HCT116 (cell line): ENCODE measurements at regions not wholly inside any gene's neighbourhood (a gene's known extent, or its start where the extent isn't known, plus 50 kb on each side); places are given as distances from the start of the nearest gene placed in this dataset.

Experiments used
- ATAC-seq: fragments of 200-7000 bp; cut with Tn5 transposase; 2 replicates; pipeline ENCODE4 v1.9.1; 2020; ENCODE audit warnings: mild to moderate bottlenecking, moderate library complexity
- BruUV-seq: library from RNA; stranded (reverse); fragments of 400-500 nt; replicated peaks from 2 replicates; lab custom pipeline; 2021; lab: Mats Ljungman, UMichigan
- CTCF ChIA-PET: fragments of 300-600 bp; sonication (Branson Sonifier 250); formaldehyde crosslinking; loops from one replicate; lab custom pipeline; 2021; ENCODE audit warnings: antibody characterized with exemption; lab: Charles Lee
- POLR2A ChIA-PET: fragments of 300-600, 350-600 bp; sonication (Branson Sonifier 250); formaldehyde crosslinking; loops from one replicate; lab custom pipeline; 2021; ENCODE audit warnings: antibody characterized with exemption; lab: Charles Lee
- RAD21 ChIA-PET, 2 experiments: fragments of 300-600 bp; sonication (Branson Sonifier 250); formaldehyde crosslinking; loops; one replicate each; lab custom pipeline; 2023; ENCODE audit warnings: low total read pairs in 2 of 2; ENCODE audit not compliant: uncharacterized antibody in 2 of 2, unreplicated experiment in 2 of 2, low non-redundant PET in 1 of 2; lab: Charles Lee
- DNase-seq: peaks from one replicate; pipeline ENCODE4 v3.0.0-alpha.2; 2010; ENCODE audit warnings: low read depth, low spot score
- H2AFZ ChIP-seq: fragments of 200-600 bp; shearing (Covaris generic), sonication (generic); 2 replicates; pipeline ENCODE4 v1.6.1; 2017; ENCODE audit warnings: low read depth, mixed run types, mixed read lengths, antibody characterized with exemption, low read length; ENCODE audit not compliant: poor library complexity, severe bottlenecking
- H3K27ac ChIP-seq: 2 replicates; pipeline ENCODE4 v1.5.1; 2012; ENCODE audit warnings: low read depth, low read length
- H3K27me3 ChIP-seq: fragments of 200-600 bp; sonication (generic); 2 replicates; pipeline ENCODE4 v1.6.1; 2016; ENCODE audit warnings: mixed run types, low read length, mixed read lengths; ENCODE audit not compliant: insufficient read depth
- H3K36me3 ChIP-seq, 2 experiments: fragments of 200-500 bp in 1 of 2; fragments of 200-600 bp in 1 of 2; sonication (Bioruptor generic) in 1 of 2; sonication (generic) in 1 of 2; 2 replicates each; pipeline versions ENCODE4 v1.5.1 to v1.6.1; 2014 to 2016; ENCODE audit warnings: low read length in 2 of 2, inconsistent platforms in 1 of 2, mixed read lengths in 1 of 2, mixed run types in 1 of 2; ENCODE audit not compliant: insufficient read depth in 2 of 2, control insufficient read depth in 1 of 2
- H3K4me1 ChIP-seq, 2 experiments: fragments of 200-600 bp in 1 of 2; sonication (generic) in 1 of 2; 2 replicates each; pipeline versions ENCODE4 v1.5.1 to v1.6.1; 2012 to 2017; ENCODE audit warnings: low read length in 2 of 2, inconsistent platforms in 1 of 2, mild to moderate bottlenecking in 1 of 2, mixed read lengths in 1 of 2, mixed run types in 1 of 2, moderate library complexity in 1 of 2; ENCODE audit not compliant: insufficient read depth in 2 of 2, control insufficient read depth in 1 of 2
- H3K4me2 ChIP-seq: fragments of 200-600 bp; sonication (generic); 2 replicates; pipeline ENCODE4 v1.6.1; 2017; ENCODE audit warnings: mixed run types, low read length, mixed read lengths
- H3K4me3 ChIP-seq, 2 experiments: fragments of 200-600 bp in 1 of 2; sonication (generic) in 1 of 2; replicated peaks in 1 of 2; 2 replicates each; pipeline ENCODE4 v1.5.1; 2011 to 2016; ENCODE audit warnings: low read length in 2 of 2, control low read depth in 1 of 2, low read depth in 1 of 2, mild to moderate bottlenecking in 1 of 2, mixed read lengths in 1 of 2, mixed run types in 1 of 2
- H3K79me2 ChIP-seq: fragments of 200-600 bp; sonication (generic); 2 replicates; pipeline ENCODE4 v1.6.1; 2017; ENCODE audit warnings: mild to moderate bottlenecking, mixed run types, low read length, moderate library complexity, mixed read lengths; ENCODE audit not compliant: insufficient read depth
- H3K9ac ChIP-seq: fragments of 200-600 bp; sonication (generic); 2 replicates; pipeline ENCODE4 v1.6.1; 2016; ENCODE audit warnings: low read length, mixed read lengths
- H3K9me2 ChIP-seq: fragments of 200-600 bp; sonication (generic), shearing (Covaris generic); 2 replicates; pipeline ENCODE4 v1.6.1; 2017; ENCODE audit warnings: mixed run types, mild to moderate bottlenecking, moderate library complexity; ENCODE audit not compliant: insufficient read depth
- H3K9me3 ChIP-seq, 2 experiments: fragments of 200-500 bp in 1 of 2; fragments of 200-600 bp in 1 of 2; sonication (Bioruptor generic) in 1 of 2; sonication (generic) in 1 of 2; 2 replicates each; pipeline ENCODE4 v1.6.1; 2014 to 2017; ENCODE audit warnings: low read length in 2 of 2, mixed read lengths in 2 of 2, inconsistent platforms in 1 of 2, low read depth in 1 of 2, mild to moderate bottlenecking in 1 of 2, mixed run types in 1 of 2, moderate library complexity in 1 of 2; ENCODE audit not compliant: control insufficient read depth in 1 of 2, insufficient read depth in 1 of 2
- H4K20me1 ChIP-seq: fragments of 200-600 bp; sonication (generic), shearing (Covaris generic); 2 replicates; pipeline ENCODE4 v1.6.1; 2017; ENCODE audit warnings: mixed run types, mild to moderate bottlenecking, moderate library complexity; ENCODE audit not compliant: insufficient read depth
- CBX3 ChIP-seq: IDR thresholded peaks from 2 replicates; pipeline ENCODE4 v1.6.1; 2012; ENCODE audit warnings: low read depth
- CTCF ChIP-seq, 3 experiments: fragments of 200-600 bp in 1 of 3; sonication (generic) in 1 of 3; IDR thresholded peaks in 2 of 3; conservative IDR thresholded peaks in 1 of 3; 2 replicates each; pipeline ENCODE4 v1.5.1; 2012 to 2017; ENCODE audit warnings: low read depth in 2 of 3, low read length in 2 of 3, antibody characterized with exemption in 1 of 3, borderline replicate concordance in 1 of 3, control low read depth in 1 of 3, mild to moderate bottlenecking in 1 of 3, mixed read lengths in 1 of 3, mixed run types in 1 of 3, moderate library complexity in 1 of 3; ENCODE audit not compliant: insufficient read depth in 1 of 3
- EZH2phosphoT487 ChIP-seq: fragments of 200-600 bp; IDR thresholded peaks from 2 replicates; pipeline ENCODE4 v1.6.1; 2018; ENCODE audit warnings: antibody characterized with exemption, borderline replicate concordance
- JUND ChIP-seq: IDR thresholded peaks from 2 replicates; pipeline ENCODE4 v1.6.1; 2012
- MAX ChIP-seq: IDR thresholded peaks from 2 replicates; pipeline ENCODE4 v1.6.1; 2012
- POLR2A ChIP-seq: IDR thresholded peaks from 2 replicates; pipeline ENCODE4 v1.7.0; 2011; ENCODE audit warnings: borderline replicate concordance; ENCODE audit not compliant: insufficient read depth, insufficient read length; ENCODE audit errors: extremely low read depth
- POLR2AphosphoS5 ChIP-seq: IDR thresholded peaks from 2 replicates; pipeline ENCODE4 v1.6.1; 2011; ENCODE audit warnings: mild to moderate bottlenecking, low read depth, low read length, moderate library complexity
- RAD21 ChIP-seq: IDR thresholded peaks from 2 replicates; pipeline ENCODE4 v1.6.1; 2012; ENCODE audit warnings: low read depth, mild to moderate bottlenecking
- TCF7L2 ChIP-seq: IDR thresholded peaks from 2 replicates; pipeline ENCODE4 v1.7.0; 2011; ENCODE audit warnings: borderline replicate concordance, inconsistent platforms; ENCODE audit not compliant: insufficient read depth, insufficient read length; ENCODE audit errors: extremely low read depth
- YY1 ChIP-seq: IDR thresholded peaks from 2 replicates; pipeline ENCODE4 v1.6.1; 2011; ENCODE audit warnings: low read length, low read depth, moderate library complexity, mild to moderate bottlenecking; ENCODE audit not compliant: insufficient replicate concordance; ENCODE audit errors: extremely low read depth
- ZNF274 ChIP-seq: fragments of 200-500 bp; sonication (Bioruptor generic); IDR thresholded peaks from 2 replicates; pipeline ENCODE4 v1.6.1; 2014; ENCODE audit warnings: mild to moderate bottlenecking, low read depth, low read length, inconsistent platforms
- intact Hi-C: fragments of 100-400 bp; cut with micrococcal nuclease; formaldehyde crosslinking; loops from 2 replicates; pipeline ENCODE4 v1.10.0; 2022

GRCh38 chr1:36708587-36708986 is 225.9 kb upstream of the CSF3R start:
- no TSS peak for BruUV-seq
- no peak overlapping the region for H3K27ac ChIP-seq
- no peaks in the 10 kb centered on the region for H4K20me1 ChIP-seq
- ChIA-PET CTCF (no interaction called here), RAD21 (no interaction called here), POLR2A (no interaction called here)
- no peaks in the 10 kb centered on the region for H3K9me2 ChIP-seq
- H3K9me3 ChIP-seq, result no peaks in the 10 kb centered on the region
- H3K4me1 ChIP-seq, result peaks cover 0 to 5% of the 10 kb centered on the region in 2 experiments; a peak in 2 of 4 replicates
- no peak for TF ChIP-seq TCF7L2
- TF ChIP-seq MAX, result no peak
- no peak for TF ChIP-seq EZH2phosphoT487
- no peak for TF ChIP-seq CTCF (IDR thresholded peaks at IDR 0.05 in 2 of 3, conservative IDR thresholded peaks at IDR 0.05 in 1 of 3; ENCODE audit: borderline replicate concordance in 1 of 3, insufficient read depth in 1 of 3, low read depth in 2 of 3, low read length in 2 of 3)
- TF ChIP-seq YY1, result no peak
- no peak for TF ChIP-seq CBX3
- TF ChIP-seq RAD21, result no peak
- H2AFZ ChIP-seq, result no peak overlapping the region
- intact Hi-C loops, result no loop called here
- no peak overlapping the region for H3K9ac ChIP-seq
- DNase-seq (no peak), ATAC-seq (no peak)
- H3K27me3 ChIP-seq, result peaks cover 78% of the 10 kb centered on the region
- no peaks in the 10 kb centered on the region for H3K36me3 ChIP-seq
- no peak overlapping the region for H3K4me3 ChIP-seq
- H3K79me2 ChIP-seq, result no peaks in the 10 kb centered on the region
- H3K4me2 ChIP-seq, result no peak overlapping the region

GRCh38 chr1:36707221-36707620 is 224.5 kb upstream of the CSF3R start:
- Histone ChIP-seq H3K79me2 (no peaks in the 10 kb centered on the region), H3K9me2 (no peaks in the 10 kb centered on the region), H3K4me2 (no peak overlapping the region), H3K36me3 (no peaks in the 10 kb centered on the region), H3K9ac (no peak overlapping the region), H4K20me1 (no peaks in the 10 kb centered on the region), H3K4me1 (peaks cover 0 to 9% of the 10 kb centered on the region in 2 experiments; a peak in 2 of 4 replicates), H3K9me3 (no peaks in the 10 kb centered on the region), H2AFZ (no peak overlapping the region), H3K4me3 (no peak overlapping the region), H3K27ac (no peak overlapping the region), H3K27me3 (peaks cover 67% of the 10 kb centered on the region)
- TF ChIP-seq JUND (no peak), POLR2AphosphoS5 (no peak), ZNF274 (no peak), POLR2A (no peak)
- ATAC-seq (no peak), DNase-seq (no peak)
- ChIA-PET RAD21 (no interaction called here), CTCF (no interaction called here), POLR2A (no interaction called here)
- no TSS peak for BruUV-seq
- intact Hi-C loops, result no loop called here
